GM19438 (cell line): ENCODE measurements at regions not wholly inside any gene's neighbourhood (a gene's known extent, or its start where the extent isn't known, plus 50 kb on each side); places are given as distances from the start of the nearest gene placed in this dataset.
"Not testable (repeated sequence)": the region's sequence is repeated elsewhere in the genome, so short reads cannot be mapped to it uniquely, and the experiment has no call there.

ENCODE experiments used
- ATAC-seq: cut with Tn5 transposase; IDR thresholded peaks from one replicate; pipeline ENCODE4 v1.9.1; 2021; ENCODE audit warnings: low read depth; ENCODE audit not compliant: unreplicated experiment

DNA sequence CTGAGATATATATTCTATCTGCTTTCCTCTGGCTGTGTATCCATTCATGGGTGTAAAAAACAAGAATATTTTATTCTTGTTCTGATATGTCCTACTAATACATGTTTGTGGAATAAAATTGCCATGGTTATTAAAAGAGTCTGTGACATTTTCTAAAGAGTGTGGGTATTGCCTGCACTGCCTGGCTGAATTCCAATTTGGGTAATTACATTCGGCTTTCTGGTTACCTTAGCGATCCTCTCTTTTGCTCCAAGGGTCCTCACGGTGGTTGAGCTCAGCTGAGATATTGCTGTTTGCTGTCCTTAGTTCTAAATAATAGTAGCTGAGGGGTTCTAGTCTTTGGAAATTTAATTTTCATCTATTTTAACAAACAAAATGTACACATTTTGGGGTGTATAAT is 301.4 kb upstream of the DNAJC19 start:
- no peak for ATAC-seq

DNA sequence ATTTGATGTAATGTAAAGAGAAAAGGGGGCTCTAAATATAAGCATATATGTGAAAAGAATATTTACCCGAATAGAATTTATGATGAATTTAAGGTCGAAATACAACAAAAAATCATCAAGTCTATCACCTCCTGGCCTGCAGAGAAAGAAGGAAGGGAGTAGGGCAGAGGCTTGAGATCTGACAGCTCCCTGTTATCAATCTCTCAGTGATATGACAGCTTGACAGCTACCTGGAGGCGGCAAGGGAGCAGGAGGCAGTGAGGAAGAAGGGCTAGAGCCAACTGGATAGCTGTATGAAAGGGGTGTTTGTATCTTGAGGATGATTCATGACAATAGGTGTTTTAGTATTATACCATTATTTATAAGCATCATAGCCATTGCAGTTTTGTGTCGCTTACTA is 299.8 kb upstream of the DNAJC19 start:
- ATAC-seq = no peak

DNA sequence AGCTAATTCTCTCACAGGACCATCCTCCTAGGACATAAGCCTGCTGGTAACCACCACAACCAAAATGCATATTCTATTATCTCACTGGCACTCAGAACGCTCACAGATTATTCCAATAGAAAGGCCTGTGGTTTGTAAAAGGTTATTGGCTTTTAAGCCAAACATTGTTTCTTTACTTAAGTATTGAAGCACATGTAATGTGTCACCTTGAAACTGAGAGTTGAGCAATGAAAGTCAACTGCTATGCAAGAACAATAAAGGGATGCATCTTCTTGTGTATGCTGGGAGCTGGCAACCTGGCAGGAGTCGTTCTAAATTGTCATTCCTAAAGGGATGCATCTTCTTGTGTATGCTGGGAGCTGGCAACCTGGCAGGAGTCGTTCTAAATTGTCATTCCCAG is 298.6 kb upstream of the DNAJC19 start:
- no peak for ATAC-seq

DNA sequence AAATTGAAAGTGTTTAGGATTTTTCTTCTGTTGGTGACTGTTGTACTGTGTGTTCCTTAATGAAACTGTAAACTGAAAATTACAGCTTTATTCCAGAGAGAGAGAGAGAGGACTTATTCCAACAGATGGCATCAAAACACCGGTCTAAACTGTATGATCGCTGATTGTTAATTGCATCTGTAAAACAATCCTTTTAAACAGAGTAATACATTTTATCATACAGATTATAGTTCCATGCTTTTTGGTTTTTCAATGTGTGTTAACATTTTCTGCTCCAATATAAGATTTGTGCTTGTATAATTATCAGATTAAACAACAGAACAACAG is 289.7 kb upstream of the DNAJC19 start:
- ATAC-seq = no peak

DNA sequence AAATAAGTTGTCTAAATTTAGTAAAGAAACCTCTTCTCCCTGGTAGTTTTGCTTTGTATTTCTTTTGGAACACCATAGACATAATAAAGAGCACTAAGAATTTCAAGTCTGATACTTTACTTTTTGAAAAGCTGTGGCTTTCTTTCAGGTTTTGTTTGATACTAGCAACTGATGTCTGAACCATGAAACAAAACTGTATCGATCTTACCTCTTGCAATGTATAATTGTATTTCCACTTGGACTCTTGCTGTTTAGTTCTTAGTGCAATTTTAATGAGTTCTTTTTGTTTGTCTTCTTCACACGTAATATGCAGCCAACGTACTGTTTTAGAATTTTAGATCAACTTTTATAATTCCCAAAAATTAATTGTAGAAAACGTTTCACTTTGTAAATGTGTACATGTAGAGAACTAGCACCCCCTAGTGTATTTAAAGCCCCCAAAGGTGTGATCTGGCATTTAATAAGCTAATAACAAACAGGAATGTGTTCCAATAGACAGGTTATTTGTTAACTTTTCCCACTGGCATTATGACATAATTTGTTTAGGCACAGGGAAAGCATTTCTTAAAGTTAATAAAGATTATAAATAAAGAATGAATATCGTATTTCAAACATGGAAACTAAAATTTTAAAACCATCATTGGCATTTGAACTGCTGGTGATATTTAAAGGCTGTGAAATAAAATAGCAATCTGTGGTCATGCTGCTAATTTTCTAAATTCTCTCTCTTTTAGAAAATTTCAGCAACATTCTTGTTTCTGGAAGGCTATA is 289.1 kb upstream of the DNAJC19 start:
- no peak for ATAC-seq

GRCh38 chr3:181276358-181276896 is 286.9 kb upstream of the DNAJC19 start:
- ATAC-seq = no peak

- ATAC-seq = no peak
Observed at GRCh38 chr3:181274025-181274424, 284.5 kb upstream of the DNAJC19 start.

- ATAC-seq = no peak
Observed at GRCh38 chr3:181267312-181267711, 277.8 kb upstream of the DNAJC19 start.

GRCh38 chr3:181265750-181266333 is 276.3 kb upstream of the DNAJC19 start:
- ATAC-seq = peak; percentile 74

GRCh38 chr3:181264486-181264885 is 274.9 kb upstream of the DNAJC19 start:
- no peak for ATAC-seq

DNA sequence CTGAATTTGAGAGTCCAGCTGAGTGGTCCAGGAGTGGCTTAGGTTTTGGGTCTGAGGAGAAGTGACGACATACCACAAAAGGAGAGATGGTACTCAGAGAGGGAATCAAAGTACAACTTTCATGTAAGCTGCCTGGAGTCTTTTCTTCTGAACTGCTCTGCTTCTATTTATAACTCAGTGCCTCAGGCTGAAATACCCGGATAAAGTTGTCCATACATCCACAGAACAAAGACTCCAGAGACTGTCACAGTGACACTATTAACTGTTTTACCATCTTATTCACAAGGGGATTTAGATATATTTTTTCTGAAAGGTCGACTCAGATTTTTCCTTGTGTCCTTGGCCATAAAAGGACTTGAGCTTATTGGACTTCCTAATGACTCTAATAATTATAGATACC is 264.3 kb upstream of the DNAJC19 start:
- ATAC-seq = no peak

DNA sequence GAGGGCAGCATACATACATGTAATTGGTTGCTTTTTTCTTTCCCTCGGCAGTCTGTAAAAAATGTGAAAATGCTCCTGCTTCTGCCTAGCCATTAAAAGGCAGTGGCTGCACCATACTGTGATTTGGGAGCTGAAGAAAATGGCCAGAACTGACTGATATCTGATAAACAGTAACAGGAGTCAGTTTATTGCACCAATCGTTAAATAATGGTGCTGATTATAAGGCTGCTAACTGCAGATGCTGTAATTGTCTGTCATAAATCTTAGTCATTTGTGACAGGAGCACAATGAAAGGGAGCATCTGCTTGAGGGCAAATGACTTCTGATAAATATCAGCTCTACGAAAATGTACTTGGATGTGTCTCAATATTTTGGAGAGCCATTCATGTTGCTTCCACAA is 263.1 kb upstream of the DNAJC19 start:
- ATAC-seq = no peak

- no peak for ATAC-seq
Observed at GRCh38 chr3:181250714-181251113, 261.2 kb upstream of the DNAJC19 start.

DNA sequence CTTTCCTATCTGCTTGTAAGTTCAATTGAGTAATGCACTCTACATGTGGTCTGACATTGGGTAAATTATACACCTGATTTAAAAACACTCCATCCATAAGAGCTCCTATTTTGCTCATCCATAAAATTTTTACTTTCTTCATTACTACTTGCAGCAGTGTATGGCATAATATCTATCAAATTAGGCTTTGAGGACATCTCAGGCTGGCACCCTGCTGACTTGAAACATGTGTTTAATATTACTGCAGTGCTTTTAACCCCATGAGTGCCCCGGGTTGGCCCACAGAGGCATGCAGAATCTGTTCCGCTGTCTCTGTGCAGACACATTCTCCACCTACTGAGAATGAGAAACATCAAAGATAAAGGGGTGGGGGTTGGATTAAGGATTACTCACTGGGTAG is 249.9 kb upstream of the DNAJC19 start:
- no peak for ATAC-seq

DNA sequence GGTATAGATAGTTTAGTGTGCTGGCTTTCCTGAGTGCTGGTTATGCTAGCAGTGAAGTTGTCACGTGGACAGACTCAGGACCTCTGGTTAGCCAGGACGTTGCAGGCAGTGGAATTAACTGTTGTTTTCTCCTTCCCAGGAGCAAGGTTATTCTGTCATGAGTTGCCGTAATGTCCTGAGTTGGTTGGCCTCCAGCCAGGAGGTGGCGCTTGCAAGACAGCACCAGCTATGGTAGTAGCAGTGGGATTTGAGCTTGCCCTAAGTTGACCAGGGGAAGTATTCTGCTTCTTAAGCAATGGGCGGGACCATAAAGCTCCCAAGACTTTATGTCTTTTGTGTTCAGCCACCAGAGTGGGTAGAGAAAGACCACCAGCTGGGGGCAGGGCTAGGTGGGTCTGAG is 240.7 kb upstream of the DNAJC19 start:
- no peak for ATAC-seq

DNA sequence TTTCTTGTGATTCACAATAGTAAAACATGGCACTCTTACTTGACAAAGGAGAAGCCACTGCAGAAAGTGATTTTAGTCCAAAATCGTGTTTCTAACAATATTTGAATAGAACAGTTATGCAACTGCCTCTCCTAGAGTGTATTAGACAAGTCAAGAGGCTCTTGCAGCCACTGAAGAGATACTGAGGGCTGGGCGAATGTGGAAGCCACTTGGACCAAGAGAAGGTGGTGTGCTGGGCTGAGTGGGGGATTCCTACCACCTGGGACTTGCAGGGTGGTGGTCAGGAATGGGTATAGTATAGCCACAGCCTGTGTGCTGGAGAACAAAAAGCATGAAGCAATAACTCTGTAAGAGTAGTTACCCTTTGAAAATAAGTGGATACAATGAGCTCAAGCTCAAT is 223.8 kb upstream of the DNAJC19 start:
- ATAC-seq = no peak

- ATAC-seq = no peak
Observed at GRCh38 chr3:181212271-181212670, 222.7 kb upstream of the DNAJC19 start.

DNA sequence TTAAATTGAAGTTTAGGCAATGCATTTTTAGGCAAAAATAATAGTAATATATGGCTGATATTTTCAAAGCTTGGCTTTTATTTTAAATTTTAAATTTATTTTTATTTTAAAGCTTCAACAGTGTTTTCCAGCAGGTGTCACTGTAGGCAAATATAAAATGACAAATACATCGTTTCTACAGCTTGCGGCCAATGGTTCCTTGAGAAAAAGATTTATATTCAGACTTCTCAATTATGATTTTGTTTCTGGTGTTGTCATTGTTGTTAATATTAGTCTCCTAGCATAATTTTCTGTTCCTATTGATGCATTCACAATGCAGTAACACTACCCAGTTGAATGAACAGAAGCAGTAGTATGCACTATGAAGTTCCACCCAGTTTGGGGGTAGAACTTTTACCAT is 220.7 kb upstream of the DNAJC19 start:
- no peak for ATAC-seq

GRCh38 chr3:181189556-181189955 is 200.0 kb upstream of the DNAJC19 start:
- no peak for ATAC-seq

- no peak for ATAC-seq
Observed at GRCh38 chr3:181183764-181184163, 194.2 kb upstream of the DNAJC19 start.

- not testable (repeated sequence) for ATAC-seq
Observed at GRCh38 chr3:181183057-181183456, 193.5 kb upstream of the DNAJC19 start.

- no peak for ATAC-seq
Observed at GRCh38 chr3:181178991-181179390, 189.5 kb upstream of the DNAJC19 start.
